ENCODE measurements at regions not wholly inside any gene's neighbourhood (a gene's known extent, or its start where the extent isn't known, plus 50 kb on each side); places are given as distances from the start of the nearest gene placed in this dataset.

DNA sequence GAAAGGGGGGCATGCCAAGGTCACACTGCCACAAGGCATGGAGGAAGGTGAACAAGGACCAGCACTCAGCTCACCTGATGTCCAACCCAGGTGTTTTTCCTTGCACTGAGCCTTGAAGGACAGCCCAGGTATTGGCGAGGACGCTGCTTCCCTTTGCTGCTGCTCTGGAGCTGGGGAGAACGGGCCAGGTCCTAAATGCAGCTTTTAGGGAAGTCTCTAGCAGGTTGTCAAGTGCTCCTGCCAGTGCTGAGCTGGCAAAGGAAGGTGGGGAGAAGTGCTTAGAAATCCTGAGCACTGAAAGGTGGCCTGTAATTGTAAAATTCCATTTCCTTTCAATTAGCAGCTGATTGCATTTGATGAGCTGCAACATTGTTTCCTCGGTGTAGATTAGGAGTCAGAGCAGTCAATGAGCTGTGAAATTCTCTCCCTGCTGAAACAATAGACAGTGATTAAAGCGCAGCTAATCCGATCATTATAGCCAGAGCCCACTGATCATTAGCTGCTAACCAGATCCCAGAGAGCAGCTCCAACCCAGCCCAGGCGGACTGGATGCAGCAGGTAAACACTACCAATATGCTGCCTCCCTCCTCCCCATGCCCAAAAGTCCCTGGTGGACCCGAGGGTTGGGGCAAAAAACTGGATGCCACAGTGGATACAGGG lies 507.6 kb downstream of the INSC start:
- Histone ChIP-seq H3K27ac (ENCODE audit: low read depth, low read length) (no peak overlapping the region), H3K4me1 (ENCODE audit: control insufficient read depth in 1 of 2, insufficient read depth in 2 of 2, low read length in 2 of 2) (peaks cover 9 to 29% of the 10 kb centered on the region in 2 donors), H3K27me3 (ENCODE audit: control insufficient read depth in 1 of 2, insufficient read depth in 2 of 2, low read length in 2 of 2) (no peaks in the 10 kb centered on the region), H3K9me3 (ENCODE audit: control insufficient read depth in 1 of 2, low read length in 2 of 2) (no peaks in the 10 kb centered on the region), H3K4me3 (ENCODE audit: low read depth in 1 of 2, low read length in 2 of 2) (no peak overlapping the region), H3K36me3 (ENCODE audit: control insufficient read depth in 1 of 2, insufficient read depth in 2 of 2, low read length in 2 of 2) (no peaks in the 10 kb centered on the region), H3K9ac (ENCODE audit: low read depth in 1 of 2, low read length in 2 of 2) (no peak overlapping the region)

DNA sequence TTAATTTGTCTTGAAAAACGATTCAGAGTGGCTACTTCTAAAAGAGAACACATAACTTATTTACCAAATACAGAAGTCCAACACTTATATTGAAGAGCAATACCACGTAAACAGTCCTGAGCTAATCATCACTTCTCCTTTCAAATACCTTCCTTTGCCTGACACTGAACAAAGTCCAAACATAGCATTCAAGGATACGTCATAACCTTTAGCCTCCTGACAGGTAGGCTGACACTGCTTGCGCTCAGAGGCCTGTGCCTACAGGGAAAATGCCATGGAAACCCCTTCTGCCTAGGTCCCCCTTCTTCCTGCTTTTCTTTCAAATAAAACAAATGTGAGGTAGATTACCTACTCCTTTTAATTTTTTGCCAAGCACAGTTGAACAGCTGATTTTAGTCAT lies 510.0 kb downstream of the INSC start:
- H3K27me3 ChIP-seq (ENCODE audit: control insufficient read depth in 1 of 2, insufficient read depth in 2 of 2, low read length in 2 of 2): no peaks in the 10 kb centered on the region
- no peak overlapping the region for H3K9ac ChIP-seq (ENCODE audit: low read depth in 1 of 2, low read length in 2 of 2)
- no peaks in the 10 kb centered on the region for H3K9me3 ChIP-seq (ENCODE audit: control insufficient read depth in 1 of 2, low read length in 2 of 2)
- H3K36me3 ChIP-seq (ENCODE audit: control insufficient read depth in 1 of 2, insufficient read depth in 2 of 2, low read length in 2 of 2): no peaks in the 10 kb centered on the region
- H3K4me1 ChIP-seq (ENCODE audit: control insufficient read depth in 1 of 2, insufficient read depth in 2 of 2, low read length in 2 of 2): peaks cover 9 to 12% of the 10 kb centered on the region in 2 donors
- H3K4me3 ChIP-seq (ENCODE audit: low read depth in 1 of 2, low read length in 2 of 2): no peak overlapping the region
- H3K27ac ChIP-seq (ENCODE audit: low read depth, low read length): no peak overlapping the region

DNA sequence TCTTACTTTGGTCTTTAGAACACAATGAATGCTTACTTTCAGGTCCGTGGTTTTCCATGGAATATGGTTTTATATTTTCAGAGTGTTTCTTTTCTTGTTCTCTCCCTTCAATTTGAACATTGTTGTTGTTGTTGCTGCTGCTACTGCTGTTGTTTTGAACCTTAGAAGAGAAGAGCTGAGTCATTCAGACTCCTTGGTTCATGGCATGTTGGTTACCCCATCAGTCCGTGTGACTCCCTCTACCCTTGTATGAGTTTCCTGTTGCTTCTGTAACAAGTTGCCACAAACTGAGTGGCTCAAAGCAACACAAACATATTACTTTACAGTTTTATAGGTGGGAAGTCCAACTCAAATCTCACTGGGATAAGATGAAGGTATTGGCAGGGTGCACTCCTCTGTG lies 511.0 kb downstream of the INSC start:
- H3K4me1 ChIP-seq (ENCODE audit: control insufficient read depth in 1 of 2, insufficient read depth in 2 of 2, low read length in 2 of 2): peaks cover 9 to 12% of the 10 kb centered on the region in 2 donors
- H3K36me3 ChIP-seq (ENCODE audit: control insufficient read depth in 1 of 2, insufficient read depth in 2 of 2, low read length in 2 of 2): no peaks in the 10 kb centered on the region
- no peaks in the 10 kb centered on the region for H3K27me3 ChIP-seq (ENCODE audit: control insufficient read depth in 1 of 2, insufficient read depth in 2 of 2, low read length in 2 of 2)
- H3K4me3 ChIP-seq (ENCODE audit: low read depth in 1 of 2, low read length in 2 of 2): no peak overlapping the region
- no peak overlapping the region for H3K9ac ChIP-seq (ENCODE audit: low read depth in 1 of 2, low read length in 2 of 2)
- H3K9me3 ChIP-seq (ENCODE audit: control insufficient read depth in 1 of 2, low read length in 2 of 2): no peaks in the 10 kb centered on the region
- no peak overlapping the region for H3K27ac ChIP-seq (ENCODE audit: low read depth, low read length)

DNA sequence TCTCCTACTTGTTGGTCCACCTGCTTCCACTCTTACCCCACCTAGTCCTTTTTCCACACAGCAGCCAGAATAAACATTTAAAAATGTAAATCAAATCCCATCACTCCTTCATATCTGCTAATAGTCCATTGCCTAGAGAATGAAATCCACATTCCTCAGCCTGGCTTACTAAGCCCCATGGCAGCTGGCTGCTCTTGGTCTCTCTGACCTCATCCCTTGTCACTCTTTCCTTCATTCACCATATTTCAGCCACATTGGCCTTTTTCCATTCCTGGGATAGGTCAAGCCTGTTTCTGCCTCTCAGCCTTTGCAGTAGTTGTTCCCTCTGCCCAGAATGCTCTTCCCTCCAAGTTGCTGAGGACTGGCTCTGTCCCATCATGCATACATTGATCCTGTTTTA lies 512.8 kb downstream of the INSC start:
- Histone ChIP-seq H3K27me3 (ENCODE audit: control insufficient read depth in 1 of 2, insufficient read depth in 2 of 2, low read length in 2 of 2) (no peaks in the 10 kb centered on the region), H3K9me3 (ENCODE audit: control insufficient read depth in 1 of 2, low read length in 2 of 2) (no peaks in the 10 kb centered on the region), H3K27ac (ENCODE audit: low read depth, low read length) (no peak overlapping the region)

DNA sequence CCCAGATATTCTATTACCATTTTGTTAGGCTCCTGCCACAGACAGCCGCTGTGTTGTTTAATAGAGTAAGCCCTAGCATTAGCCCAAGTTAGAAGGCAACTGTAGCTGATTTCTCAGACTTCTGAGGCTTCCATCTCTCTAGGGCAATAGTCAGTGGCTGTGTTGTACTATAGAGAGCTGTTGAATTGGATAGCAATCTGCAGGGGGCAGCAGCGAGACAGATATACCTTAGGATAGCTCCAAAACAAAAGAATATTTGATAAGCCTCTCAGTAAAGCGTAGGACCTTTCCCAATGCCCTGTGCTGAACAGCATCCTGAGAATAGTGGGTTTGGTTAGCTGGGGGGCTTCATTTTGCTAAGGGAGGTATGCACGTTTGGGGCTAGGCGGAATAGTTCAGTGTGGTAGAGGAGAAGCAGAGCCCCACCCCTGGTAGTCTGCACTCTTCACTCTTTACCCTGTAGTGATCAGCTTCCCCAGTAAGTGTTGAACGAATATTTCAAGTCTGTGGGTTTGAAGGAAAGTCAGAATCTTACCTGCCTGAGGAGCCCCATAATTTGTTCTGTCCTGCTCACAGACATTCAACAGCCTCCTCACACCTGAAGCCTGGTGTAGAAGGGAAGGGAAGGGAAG lies 515.1 kb downstream of the INSC start:
- Histone ChIP-seq H3K4me1 (ENCODE audit: control insufficient read depth in 1 of 2, insufficient read depth in 2 of 2, low read length in 2 of 2) (peaks cover 2 to 4% of the 10 kb centered on the region in 2 donors), H3K9me3 (ENCODE audit: control insufficient read depth in 1 of 2, low read length in 2 of 2) (no peaks in the 10 kb centered on the region), H3K27me3 (ENCODE audit: control insufficient read depth in 1 of 2, insufficient read depth in 2 of 2, low read length in 2 of 2) (no peaks in the 10 kb centered on the region), H3K36me3 (ENCODE audit: control insufficient read depth in 1 of 2, insufficient read depth in 2 of 2, low read length in 2 of 2) (no peaks in the 10 kb centered on the region), H3K27ac (ENCODE audit: low read depth, low read length) (no peak overlapping the region), H3K9ac (ENCODE audit: low read depth in 1 of 2, low read length in 2 of 2) (no peak overlapping the region), H3K4me3 (ENCODE audit: low read depth in 1 of 2, low read length in 2 of 2) (no peak overlapping the region)

More for the DNA sequence above, 512.8 kb downstream of the INSC start:
- Histone ChIP-seq H3K36me3 (ENCODE audit: control insufficient read depth in 1 of 2, insufficient read depth in 2 of 2, low read length in 2 of 2) (no peaks in the 10 kb centered on the region), H3K9ac (ENCODE audit: low read depth in 1 of 2, low read length in 2 of 2) (no peak overlapping the region), H3K4me1 (ENCODE audit: control insufficient read depth in 1 of 2, insufficient read depth in 2 of 2, low read length in 2 of 2) (peaks cover 9 to 12% of the 10 kb centered on the region in 2 donors), H3K4me3 (ENCODE audit: low read depth in 1 of 2, low read length in 2 of 2) (no peak overlapping the region)

DNA sequence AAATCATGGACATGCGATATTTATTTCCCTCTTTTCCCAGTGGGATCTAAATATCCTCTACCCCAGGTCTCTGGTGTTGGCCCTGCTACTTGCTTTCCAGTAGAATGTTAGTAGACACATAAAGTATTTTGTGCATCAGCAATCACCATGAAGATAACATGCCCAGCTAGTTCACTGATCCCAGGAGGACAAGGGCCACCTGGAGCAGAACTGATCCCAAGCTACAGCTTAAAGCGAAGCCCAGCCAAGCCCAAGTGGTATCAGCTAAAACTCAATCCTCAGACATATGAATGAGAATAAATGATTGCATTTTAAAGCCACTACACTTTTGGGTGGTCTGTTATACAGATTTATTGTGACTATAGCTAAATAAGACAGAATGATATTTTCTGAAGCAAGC lies 516.2 kb downstream of the INSC start:
- no peak overlapping the region for H3K9ac ChIP-seq (ENCODE audit: low read depth in 1 of 2, low read length in 2 of 2)
- H3K4me3 ChIP-seq (ENCODE audit: low read depth in 1 of 2, low read length in 2 of 2): no peak overlapping the region
- H3K4me1 ChIP-seq (ENCODE audit: control insufficient read depth in 1 of 2, insufficient read depth in 2 of 2, low read length in 2 of 2): peaks cover 0 to 9% of the 10 kb centered on the region in 2 donors
- no peaks in the 10 kb centered on the region for H3K9me3 ChIP-seq (ENCODE audit: control insufficient read depth in 1 of 2, low read length in 2 of 2)
- no peak overlapping the region for H3K27ac ChIP-seq (ENCODE audit: low read depth, low read length)
- H3K36me3 ChIP-seq (ENCODE audit: control insufficient read depth in 1 of 2, insufficient read depth in 2 of 2, low read length in 2 of 2): no peaks in the 10 kb centered on the region
- H3K27me3 ChIP-seq (ENCODE audit: control insufficient read depth in 1 of 2, insufficient read depth in 2 of 2, low read length in 2 of 2): no peaks in the 10 kb centered on the region

DNA sequence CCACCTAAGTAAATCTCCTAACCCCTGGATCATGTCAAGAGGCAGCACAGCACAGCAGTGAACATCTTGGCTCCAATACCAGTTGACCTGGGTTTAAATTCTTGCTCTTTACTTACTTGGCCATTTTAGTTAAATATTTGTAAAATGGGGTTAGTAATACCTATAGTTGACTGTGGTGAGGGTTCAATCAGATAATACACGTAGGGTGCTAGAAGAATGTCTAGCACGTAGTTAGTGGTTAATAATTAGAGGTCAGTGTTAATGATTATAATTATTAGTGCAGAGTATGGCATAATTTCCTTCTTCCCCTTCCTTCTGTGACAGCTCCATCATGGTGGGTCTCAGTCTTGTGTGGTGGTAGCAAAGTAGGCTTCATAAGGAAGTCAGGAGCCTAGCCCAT lies 520.8 kb downstream of the INSC start:
- Histone ChIP-seq H3K4me1 (ENCODE audit: control insufficient read depth in 1 of 2, insufficient read depth in 2 of 2, low read length in 2 of 2) (peaks cover 0 to 9% of the 10 kb centered on the region in 2 donors), H3K9ac (ENCODE audit: low read depth in 1 of 2, low read length in 2 of 2) (no peak overlapping the region), H3K27ac (ENCODE audit: low read depth, low read length) (no peak overlapping the region)

DNA sequence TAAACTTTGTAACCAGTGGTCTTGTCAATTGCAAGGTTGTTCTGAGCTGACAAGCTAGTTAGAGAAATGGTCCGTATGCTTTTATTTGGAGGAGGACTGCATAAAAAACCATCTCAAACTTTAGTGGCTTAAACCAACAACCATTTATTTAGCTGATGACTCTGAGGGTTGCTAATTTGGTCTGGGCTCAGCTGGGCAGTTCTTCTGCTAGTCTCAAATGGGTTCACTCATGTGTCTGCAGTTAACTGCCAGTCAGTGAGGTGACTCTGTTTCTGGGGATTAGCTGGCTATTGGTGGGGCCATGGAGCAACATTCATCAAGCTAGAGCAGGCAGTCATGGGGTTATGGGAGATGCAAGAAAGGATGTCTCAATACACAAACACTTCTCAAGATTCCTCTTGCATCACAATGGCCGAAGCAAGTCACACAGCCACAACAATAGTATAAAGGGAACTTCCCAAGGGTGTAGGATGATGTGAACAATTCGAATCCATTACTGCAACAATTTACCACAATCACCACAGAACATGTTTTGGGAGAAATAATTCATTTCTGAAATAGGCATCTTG lies 521.9 kb downstream of the INSC start:
- no peak overlapping the region for H3K27ac ChIP-seq (ENCODE audit: low read depth, low read length)
- no peak overlapping the region for H3K9ac ChIP-seq (ENCODE audit: low read depth in 1 of 2, low read length in 2 of 2)
- H3K27me3 ChIP-seq (ENCODE audit: control insufficient read depth in 1 of 2, insufficient read depth in 2 of 2, low read length in 2 of 2): no peaks in the 10 kb centered on the region
- no peak overlapping the region for H3K4me3 ChIP-seq (ENCODE audit: low read depth in 1 of 2, low read length in 2 of 2)
- H3K36me3 ChIP-seq (ENCODE audit: control insufficient read depth in 1 of 2, insufficient read depth in 2 of 2, low read length in 2 of 2): no peaks in the 10 kb centered on the region
- peaks cover 0 to 9% of the 10 kb centered on the region in 2 donors for H3K4me1 ChIP-seq (ENCODE audit: control insufficient read depth in 1 of 2, insufficient read depth in 2 of 2, low read length in 2 of 2)
- H3K9me3 ChIP-seq (ENCODE audit: control insufficient read depth in 1 of 2, low read length in 2 of 2): no peaks in the 10 kb centered on the region

More for the DNA sequence above, 520.8 kb downstream of the INSC start:
- H3K27me3 ChIP-seq (ENCODE audit: control insufficient read depth in 1 of 2, insufficient read depth in 2 of 2, low read length in 2 of 2): no peaks in the 10 kb centered on the region
- no peaks in the 10 kb centered on the region for H3K36me3 ChIP-seq (ENCODE audit: control insufficient read depth in 1 of 2, insufficient read depth in 2 of 2, low read length in 2 of 2)
- no peaks in the 10 kb centered on the region for H3K9me3 ChIP-seq (ENCODE audit: control insufficient read depth in 1 of 2, low read length in 2 of 2)
- H3K4me3 ChIP-seq (ENCODE audit: low read depth in 1 of 2, low read length in 2 of 2): no peak overlapping the region

DNA sequence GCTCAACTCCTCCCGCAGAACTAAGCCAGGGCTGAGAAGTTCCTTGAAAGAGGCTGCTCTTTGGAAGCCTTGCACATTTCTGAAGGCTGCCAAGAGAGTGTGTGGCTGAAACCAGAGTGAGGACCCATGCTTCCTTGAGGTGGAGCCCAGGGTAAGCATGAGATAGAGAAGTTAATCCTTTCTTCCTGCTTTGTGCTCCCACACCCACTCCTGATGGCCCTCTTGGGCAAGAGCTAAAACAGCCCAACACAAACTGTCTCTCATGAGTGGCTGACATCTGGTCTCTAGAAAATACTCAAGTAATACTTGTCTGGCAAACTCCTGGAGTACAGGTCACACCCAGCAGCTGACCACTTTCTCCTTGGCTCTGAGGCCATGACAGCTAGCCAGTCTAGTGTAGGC lies 523.7 kb downstream of the INSC start:
- Histone ChIP-seq H3K27ac (ENCODE audit: low read depth, low read length) (no peak overlapping the region), H3K36me3 (ENCODE audit: control insufficient read depth in 1 of 2, insufficient read depth in 2 of 2, low read length in 2 of 2) (no peaks in the 10 kb centered on the region), H3K9ac (ENCODE audit: low read depth in 1 of 2, low read length in 2 of 2) (no peak overlapping the region), H3K4me3 (ENCODE audit: low read depth in 1 of 2, low read length in 2 of 2) (no peak overlapping the region), H3K9me3 (ENCODE audit: control insufficient read depth in 1 of 2, low read length in 2 of 2) (no peaks in the 10 kb centered on the region), H3K27me3 (ENCODE audit: control insufficient read depth in 1 of 2, insufficient read depth in 2 of 2, low read length in 2 of 2) (no peaks in the 10 kb centered on the region), H3K4me1 (ENCODE audit: control insufficient read depth in 1 of 2, insufficient read depth in 2 of 2, low read length in 2 of 2) (peaks cover 0 to 9% of the 10 kb centered on the region in 2 donors)

DNA sequence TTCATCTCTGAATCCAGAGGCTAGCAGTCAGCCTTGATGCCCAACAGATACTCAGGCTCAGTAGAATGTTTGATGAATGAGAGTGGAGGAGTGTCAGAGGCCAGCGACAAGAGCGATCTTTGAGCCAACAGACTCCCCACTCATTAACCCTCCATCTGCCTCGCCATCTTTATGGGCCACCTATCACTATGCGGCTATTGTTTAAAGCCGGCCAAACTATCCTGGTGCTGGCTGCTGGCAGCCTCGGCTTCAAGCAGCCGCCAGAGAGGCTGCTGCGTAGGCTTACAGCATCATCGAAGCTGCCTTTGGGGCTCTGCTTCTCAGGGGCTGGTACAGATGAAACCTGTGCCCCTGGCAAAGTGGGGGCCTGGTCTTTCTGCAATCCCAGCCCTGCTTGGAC lies 525.6 kb downstream of the INSC start:
- no peaks in the 10 kb centered on the region for H3K36me3 ChIP-seq (ENCODE audit: control insufficient read depth in 1 of 2, insufficient read depth in 2 of 2, low read length in 2 of 2)
- no peak overlapping the region for H3K4me3 ChIP-seq (ENCODE audit: low read depth in 1 of 2, low read length in 2 of 2)
- H3K9me3 ChIP-seq (ENCODE audit: control insufficient read depth in 1 of 2, low read length in 2 of 2): no peaks in the 10 kb centered on the region
- no peaks in the 10 kb centered on the region for H3K27me3 ChIP-seq (ENCODE audit: control insufficient read depth in 1 of 2, insufficient read depth in 2 of 2, low read length in 2 of 2)
- no peak overlapping the region for H3K9ac ChIP-seq (ENCODE audit: low read depth in 1 of 2, low read length in 2 of 2)
- H3K4me1 ChIP-seq (ENCODE audit: control insufficient read depth in 1 of 2, insufficient read depth in 2 of 2, low read length in 2 of 2): peaks cover 0 to 9% of the 10 kb centered on the region in 2 donors
- H3K27ac ChIP-seq (ENCODE audit: low read depth, low read length): no peak overlapping the region
